ENCODE measurements at regions not wholly inside any gene's neighbourhood (a gene's known extent, or its start where the extent isn't known, plus 50 kb on each side); places are given as distances from the start of the nearest gene placed in this dataset.

- Histone ChIP-seq H3K79me2 (ENCODE audit: insufficient read depth, low read length) (no peaks in the 10 kb centered on the region), H3K36me3 (ENCODE audit: insufficient read depth, low read length) (no peaks in the 10 kb centered on the region), H3K4me2 (ENCODE audit: low read depth, low read length, poor library complexity, severe bottlenecking) (no peak overlapping the region), H2AFZ (ENCODE audit: low read length) (no peak overlapping the region), H3K4me1 (ENCODE audit: insufficient read depth, low read length, poor library complexity, severe bottlenecking) (peaks cover 15% of the 10 kb centered on the region), H3K27me3 (ENCODE audit: insufficient read depth, low read length, poor library complexity, severe bottlenecking) (no peaks in the 10 kb centered on the region), H4K20me1 (ENCODE audit: insufficient read depth, low read length, poor library complexity, severe bottlenecking) (no peaks in the 10 kb centered on the region), H3K9me3 (ENCODE audit: insufficient read depth, low read depth, low read length) (no peaks in the 10 kb centered on the region), H3K9ac (ENCODE audit: low read depth, low read length, poor library complexity, severe bottlenecking) (no peak overlapping the region), H3K4me3 (ENCODE audit: low read length, poor library complexity, severe bottlenecking) (no peak overlapping the region), H3F3A (ENCODE audit: low read depth) (no peaks in the 10 kb centered on the region), H3K9me2 (replicated peaks; ENCODE audit: low read depth, low read length) (no peaks in the 10 kb centered on the region)
- no peak for TF ChIP-seq EZH2phosphoT487 (IDR thresholded peaks at IDR 0.05; ENCODE audit: borderline replicate concordance)
- TF ChIP-seq, protein P1, sequence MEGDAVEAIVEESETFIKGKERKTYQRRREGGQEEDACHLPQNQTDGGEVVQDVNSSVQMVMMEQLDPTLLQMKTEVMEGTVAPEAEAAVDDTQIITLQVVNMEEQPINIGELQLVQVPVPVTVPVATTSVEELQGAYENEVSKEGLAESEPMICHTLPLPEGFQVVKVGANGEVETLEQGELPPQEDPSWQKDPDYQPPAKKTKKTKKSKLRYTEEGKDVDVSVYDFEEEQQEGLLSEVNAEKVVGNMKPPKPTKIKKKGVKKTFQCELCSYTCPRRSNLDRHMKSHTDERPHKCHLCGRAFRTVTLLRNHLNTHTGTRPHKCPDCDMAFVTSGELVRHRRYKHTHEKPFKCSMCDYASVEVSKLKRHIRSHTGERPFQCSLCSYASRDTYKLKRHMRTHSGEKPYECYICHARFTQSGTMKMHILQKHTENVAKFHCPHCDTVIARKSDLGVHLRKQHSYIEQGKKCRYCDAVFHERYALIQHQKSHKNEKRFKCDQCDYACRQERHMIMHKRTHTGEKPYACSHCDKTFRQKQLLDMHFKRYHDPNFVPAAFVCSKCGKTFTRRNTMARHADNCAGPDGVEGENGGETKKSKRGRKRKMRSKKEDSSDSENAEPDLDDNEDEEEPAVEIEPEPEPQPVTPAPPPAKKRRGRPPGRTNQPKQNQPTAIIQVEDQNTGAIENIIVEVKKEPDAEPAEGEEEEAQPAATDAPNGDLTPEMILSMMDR (conservative IDR thresholded peaks at IDR 0.05; ENCODE audit: low read length) = no peak
These were observed 81.4 kb upstream of the TNIK start for GRCh38 chr3:171541647-171542046.

- no peak overlapping the region for H2AFZ ChIP-seq (ENCODE audit: low read length)
- TF ChIP-seq EZH2phosphoT487 (IDR thresholded peaks at IDR 0.05; ENCODE audit: borderline replicate concordance) = no peak
- TF ChIP-seq, protein P1 (conservative IDR thresholded peaks at IDR 0.05; ENCODE audit: low read length) = no peak
These were observed 81.0 kb upstream of the TNIK start for GRCh38 chr3:171541181-171541580.

DNA sequence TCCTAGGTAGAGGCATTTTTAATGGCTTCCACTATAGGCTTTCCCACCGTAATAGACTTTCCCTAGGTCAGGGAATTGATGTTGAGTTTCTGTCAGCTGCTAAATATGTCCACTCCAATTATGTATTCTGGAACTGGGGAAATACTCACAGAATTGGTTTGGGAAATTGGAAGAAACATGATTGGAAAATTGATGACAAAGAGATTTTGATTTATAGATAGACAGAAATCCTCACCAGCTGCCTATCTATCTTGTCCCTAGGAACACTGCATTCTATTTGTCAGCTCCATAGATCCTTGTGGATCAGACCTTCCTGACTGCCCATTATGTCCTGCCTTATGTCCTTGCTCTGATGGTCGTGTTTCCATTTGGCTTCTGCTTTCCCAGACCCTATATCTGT is 75.6 kb upstream of the TNIK start:
- no peaks in the 10 kb centered on the region for H3F3A ChIP-seq (ENCODE audit: low read depth)

More at GRCh38 chr3:171541181-171541580, 81.0 kb upstream of the TNIK start:
- Histone ChIP-seq H4K20me1 (ENCODE audit: insufficient read depth, low read length, poor library complexity, severe bottlenecking) (no peaks in the 10 kb centered on the region), H3K9me2 (replicated peaks; ENCODE audit: low read depth, low read length) (no peaks in the 10 kb centered on the region), H3K79me2 (ENCODE audit: insufficient read depth, low read length) (no peaks in the 10 kb centered on the region), H3K36me3 (ENCODE audit: insufficient read depth, low read length) (no peaks in the 10 kb centered on the region), H3K9me3 (ENCODE audit: insufficient read depth, low read depth, low read length) (no peaks in the 10 kb centered on the region), H3F3A (ENCODE audit: low read depth) (no peaks in the 10 kb centered on the region), H3K4me2 (ENCODE audit: low read depth, low read length, poor library complexity, severe bottlenecking) (no peak overlapping the region), H3K27me3 (ENCODE audit: insufficient read depth, low read length, poor library complexity, severe bottlenecking) (no peaks in the 10 kb centered on the region), H3K4me3 (ENCODE audit: low read length, poor library complexity, severe bottlenecking) (no peak overlapping the region), H3K4me1 (ENCODE audit: insufficient read depth, low read length, poor library complexity, severe bottlenecking) (peaks cover 15% of the 10 kb centered on the region), H3K9ac (ENCODE audit: low read depth, low read length, poor library complexity, severe bottlenecking) (no peak overlapping the region)

More for the DNA sequence above, 75.6 kb upstream of the TNIK start:
- Histone ChIP-seq H3K9me2 (replicated peaks; ENCODE audit: low read depth, low read length) (no peaks in the 10 kb centered on the region), H3K4me3 (ENCODE audit: low read length, poor library complexity, severe bottlenecking) (no peak overlapping the region), H3K9me3 (ENCODE audit: insufficient read depth, low read depth, low read length) (no peaks in the 10 kb centered on the region), H3K27me3 (ENCODE audit: insufficient read depth, low read length, poor library complexity, severe bottlenecking) (no peaks in the 10 kb centered on the region), H3K4me1 (ENCODE audit: insufficient read depth, low read length, poor library complexity, severe bottlenecking) (no peaks in the 10 kb centered on the region), H4K20me1 (ENCODE audit: insufficient read depth, low read length, poor library complexity, severe bottlenecking) (no peaks in the 10 kb centered on the region), H3K36me3 (ENCODE audit: insufficient read depth, low read length) (no peaks in the 10 kb centered on the region), H3K4me2 (ENCODE audit: low read depth, low read length, poor library complexity, severe bottlenecking) (no peak overlapping the region), H2AFZ (ENCODE audit: low read length) (no peak overlapping the region), H3K79me2 (ENCODE audit: insufficient read depth, low read length) (no peaks in the 10 kb centered on the region), H3K9ac (ENCODE audit: low read depth, low read length, poor library complexity, severe bottlenecking) (no peak overlapping the region)
- TF ChIP-seq, protein P1 (conservative IDR thresholded peaks at IDR 0.05; ENCODE audit: low read length) = no peak
- TF ChIP-seq EZH2phosphoT487 (IDR thresholded peaks at IDR 0.05; ENCODE audit: borderline replicate concordance) = no peak

Measured in Loucy (cell line).